Parathyroid adenoma (tissue), 2 donors: ENCODE measurements at regions not wholly inside any gene's neighbourhood (a gene's known extent, or its start where the extent isn't known, plus 50 kb on each side); places are given as distances from the start of the nearest gene placed in this dataset.

Source experiments
- H2AFZ ChIP-seq: fragments of 300-600 bp; sonication (generic); one replicate; pipeline ENCODE4 v1.7.0; 2017; ENCODE audit warnings: antibody characterized with exemption, mild to moderate bottlenecking
- H3K27ac ChIP-seq: fragments of 300-600 bp; sonication (generic); one replicate; pipeline ENCODE4 v1.7.0; 2017
- H3K27me3 ChIP-seq: fragments of 300-600 bp; sonication (generic); one replicate; pipeline ENCODE4 v1.7.0; 2017; ENCODE audit warnings: low read length; ENCODE audit not compliant: control insufficient read depth, insufficient read depth
- H3K36me3 ChIP-seq: fragments of 300-600 bp; sonication (generic); one replicate; pipeline ENCODE4 v1.7.0; 2017; ENCODE audit warnings: low read length; ENCODE audit not compliant: control insufficient read depth, insufficient read depth
- H3K4me1 ChIP-seq: fragments of 300-600 bp; sonication (generic); one replicate; pipeline ENCODE4 v1.7.0; 2017; ENCODE audit warnings: control low read depth
- H3K4me2 ChIP-seq: fragments of 300-600 bp; sonication (generic); one replicate; pipeline ENCODE4 v1.7.0; 2017; ENCODE audit warnings: low read length
- H3K4me3 ChIP-seq: fragments of 300-600 bp; sonication (generic); one replicate; pipeline ENCODE4 v1.7.0; 2017; ENCODE audit warnings: low read depth, low read length
- H3K79me2 ChIP-seq: fragments of 300-600 bp; sonication (generic); one replicate; pipeline ENCODE4 v1.7.0; 2017; ENCODE audit warnings: control low read depth
- H3K9ac ChIP-seq: fragments of 300-600 bp; sonication (generic); one replicate; pipeline ENCODE4 v1.7.0; 2017; ENCODE audit warnings: mild to moderate bottlenecking
- H3K9me3 ChIP-seq: fragments of 300-600 bp; sonication (generic); one replicate; pipeline ENCODE4 v1.7.0; 2017; ENCODE audit warnings: low read length; ENCODE audit not compliant: control insufficient read depth
- TF ChIP-seq, protein P1 (sequence below): fragments of 300-600 bp; sonication (generic); IDR thresholded peaks from one replicate; pipeline ENCODE4 v1.7.0; 2017; ENCODE audit warnings: antibody characterized with exemption, mild to moderate bottlenecking
- donor health status: primary hyperparathyroidism.

DNA sequence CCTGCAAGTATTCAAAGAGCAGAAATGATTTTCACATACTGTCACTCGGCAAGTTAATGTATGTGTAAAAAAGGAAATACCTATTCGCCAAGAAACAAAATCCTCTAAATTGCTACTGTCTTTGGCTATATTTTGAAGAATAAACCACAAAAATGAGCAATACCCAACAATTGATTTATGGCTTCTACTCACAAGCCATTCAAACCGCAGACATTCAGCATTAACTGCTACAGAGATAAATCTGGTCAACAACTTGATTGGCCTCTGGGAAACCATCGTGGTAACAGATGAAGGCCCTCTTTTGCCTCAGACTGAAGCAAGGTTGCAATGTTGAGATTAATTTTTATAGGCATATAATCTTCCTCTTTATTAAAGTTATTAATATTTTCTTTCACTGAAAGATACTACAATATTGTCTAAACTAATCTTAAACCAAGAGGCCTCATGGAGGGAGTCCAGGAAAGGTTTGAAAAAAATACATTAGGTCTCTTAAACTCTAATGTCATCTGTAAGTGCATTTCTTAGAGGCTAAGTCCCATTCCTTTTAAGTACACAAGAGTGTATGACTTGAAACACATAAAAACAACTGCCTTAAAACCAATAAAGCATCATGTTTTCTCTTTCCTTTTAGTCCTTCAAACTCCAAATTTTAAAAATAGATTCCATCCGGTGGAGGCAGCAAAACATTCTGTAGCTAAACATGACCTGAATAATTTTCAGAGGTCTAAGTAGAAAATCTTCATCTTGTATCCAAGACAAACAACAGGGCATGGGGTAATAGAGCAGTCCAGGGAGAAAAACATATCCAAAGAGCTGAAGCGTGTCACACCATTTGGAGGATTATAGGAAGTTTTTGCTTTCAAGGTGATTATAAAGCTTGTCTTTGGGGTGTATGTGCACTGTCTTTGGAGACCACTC is 162.4 kb upstream of the TGFBR2 start:
- H3K9ac ChIP-seq = no peak overlapping the region
- H3K4me1 ChIP-seq = no peaks in the 10 kb centered on the region
- H3K4me3 ChIP-seq = no peak overlapping the region
- no peaks in the 10 kb centered on the region for H3K9me3 ChIP-seq
- no peak overlapping the region for H2AFZ ChIP-seq
- H3K27ac ChIP-seq = no peak overlapping the region
- TF ChIP-seq, protein P1, sequence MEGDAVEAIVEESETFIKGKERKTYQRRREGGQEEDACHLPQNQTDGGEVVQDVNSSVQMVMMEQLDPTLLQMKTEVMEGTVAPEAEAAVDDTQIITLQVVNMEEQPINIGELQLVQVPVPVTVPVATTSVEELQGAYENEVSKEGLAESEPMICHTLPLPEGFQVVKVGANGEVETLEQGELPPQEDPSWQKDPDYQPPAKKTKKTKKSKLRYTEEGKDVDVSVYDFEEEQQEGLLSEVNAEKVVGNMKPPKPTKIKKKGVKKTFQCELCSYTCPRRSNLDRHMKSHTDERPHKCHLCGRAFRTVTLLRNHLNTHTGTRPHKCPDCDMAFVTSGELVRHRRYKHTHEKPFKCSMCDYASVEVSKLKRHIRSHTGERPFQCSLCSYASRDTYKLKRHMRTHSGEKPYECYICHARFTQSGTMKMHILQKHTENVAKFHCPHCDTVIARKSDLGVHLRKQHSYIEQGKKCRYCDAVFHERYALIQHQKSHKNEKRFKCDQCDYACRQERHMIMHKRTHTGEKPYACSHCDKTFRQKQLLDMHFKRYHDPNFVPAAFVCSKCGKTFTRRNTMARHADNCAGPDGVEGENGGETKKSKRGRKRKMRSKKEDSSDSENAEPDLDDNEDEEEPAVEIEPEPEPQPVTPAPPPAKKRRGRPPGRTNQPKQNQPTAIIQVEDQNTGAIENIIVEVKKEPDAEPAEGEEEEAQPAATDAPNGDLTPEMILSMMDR = no peak
- no peaks in the 10 kb centered on the region for H3K36me3 ChIP-seq
- H3K4me2 ChIP-seq = no peak overlapping the region
- no peaks in the 10 kb centered on the region for H3K27me3 ChIP-seq
- no peaks in the 10 kb centered on the region for H3K79me2 ChIP-seq

DNA sequence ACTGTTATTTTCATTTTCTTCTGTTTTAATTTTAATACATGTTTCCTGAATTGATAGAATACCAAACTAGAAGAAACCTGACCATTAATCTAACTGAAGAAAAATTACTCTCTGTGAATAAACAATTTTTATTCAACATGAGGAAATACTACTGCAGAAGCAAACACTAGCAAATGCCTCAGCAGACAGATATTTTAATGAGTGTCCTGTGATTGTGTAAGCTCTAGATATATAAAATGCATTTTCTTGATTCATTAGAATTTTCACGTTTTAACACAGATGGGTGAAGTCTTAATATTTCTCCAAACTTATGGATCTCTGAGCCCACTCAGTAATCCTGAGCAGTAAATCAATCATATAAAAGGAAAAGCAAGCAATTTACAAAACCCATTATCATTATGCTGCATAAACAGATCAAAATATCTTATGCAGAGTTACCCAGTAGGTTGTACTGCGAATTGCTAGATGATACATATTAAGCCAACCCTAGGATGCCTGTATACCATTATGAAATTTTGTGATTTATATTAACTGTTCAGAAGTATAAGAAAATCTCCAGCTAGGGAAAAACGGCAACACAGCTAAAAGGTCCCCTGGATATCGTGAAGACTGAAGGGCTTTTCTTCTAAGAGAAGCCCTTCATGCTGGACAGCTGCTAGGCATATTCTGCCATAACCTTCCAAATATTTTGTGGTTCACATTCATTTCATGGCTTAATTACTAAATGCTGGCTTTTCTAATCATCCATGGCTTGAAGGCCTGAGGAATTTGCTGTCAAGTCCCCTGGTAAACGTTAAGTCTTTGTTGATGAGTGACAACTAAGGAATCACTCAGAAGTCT is 157.7 kb upstream of the TGFBR2 start:
- Histone ChIP-seq H3K79me2 (no peaks in the 10 kb centered on the region), H2AFZ (no peak overlapping the region), H3K4me1 (no peaks in the 10 kb centered on the region), H3K4me2 (no peak overlapping the region), H3K27ac (no peak overlapping the region), H3K36me3 (no peaks in the 10 kb centered on the region), H3K9ac (no peak overlapping the region), H3K27me3 (no peaks in the 10 kb centered on the region), H3K4me3 (no peak overlapping the region), H3K9me3 (no peaks in the 10 kb centered on the region)
- TF ChIP-seq, protein P1 = no peak

DNA sequence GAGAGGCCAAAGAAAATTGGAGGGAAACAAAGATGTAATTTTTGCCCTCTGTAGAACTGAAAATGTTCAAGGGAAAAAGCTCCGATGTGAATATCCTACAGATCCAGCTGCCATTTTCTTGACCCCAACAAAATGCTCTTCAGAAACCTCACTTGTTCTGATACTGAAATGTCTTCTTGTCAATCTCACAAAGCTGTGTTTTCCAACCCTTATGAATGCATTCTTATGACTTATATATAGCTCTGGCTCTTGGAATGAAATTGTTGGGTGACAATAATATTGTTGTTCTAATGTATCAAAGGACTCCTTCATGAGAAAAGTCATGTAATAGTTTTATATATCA is 157.1 kb upstream of the TGFBR2 start:
- Histone ChIP-seq H2AFZ (no peak overlapping the region), H3K9me3 (no peaks in the 10 kb centered on the region)

DNA sequence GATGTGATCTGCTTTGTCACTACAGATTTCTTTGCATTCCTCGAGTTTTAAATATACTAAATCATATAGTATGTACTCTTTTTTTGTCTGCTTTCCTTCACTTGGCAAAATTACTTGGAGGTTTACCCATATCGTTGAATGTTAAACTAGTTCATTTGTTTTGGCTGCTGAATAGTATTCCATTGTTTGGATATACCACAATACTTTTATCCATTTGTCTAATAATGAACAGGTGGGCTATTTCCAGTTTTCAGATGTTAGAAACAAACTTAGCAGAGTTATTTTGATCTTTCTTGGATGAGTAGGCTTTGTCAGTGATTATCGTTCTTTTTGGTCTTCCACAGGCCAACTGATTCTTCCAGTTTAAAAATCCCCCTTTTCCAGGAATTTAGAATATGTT is 154.0 kb upstream of the TGFBR2 start:
- no peak overlapping the region for H3K9ac ChIP-seq
- no peak overlapping the region for H2AFZ ChIP-seq
- H3K79me2 ChIP-seq = no peaks in the 10 kb centered on the region
- H3K27ac ChIP-seq = no peak overlapping the region
- TF ChIP-seq, protein P1 = no peak
- no peaks in the 10 kb centered on the region for H3K27me3 ChIP-seq
- no peaks in the 10 kb centered on the region for H3K36me3 ChIP-seq
- H3K4me2 ChIP-seq = no peak overlapping the region
- H3K4me3 ChIP-seq = no peak overlapping the region
- no peaks in the 10 kb centered on the region for H3K4me1 ChIP-seq
- no peaks in the 10 kb centered on the region for H3K9me3 ChIP-seq

More for the DNA sequence above, 157.1 kb upstream of the TGFBR2 start:
- H3K79me2 ChIP-seq = no peaks in the 10 kb centered on the region
- no peaks in the 10 kb centered on the region for H3K36me3 ChIP-seq
- H3K4me3 ChIP-seq = no peak overlapping the region
- H3K27me3 ChIP-seq = no peaks in the 10 kb centered on the region
- no peak overlapping the region for H3K9ac ChIP-seq
- H3K4me2 ChIP-seq = no peak overlapping the region
- TF ChIP-seq, protein P1 = no peak
- H3K4me1 ChIP-seq = no peaks in the 10 kb centered on the region
- H3K27ac ChIP-seq = no peak overlapping the region
